ENCODE measurements at regions not wholly inside any gene's neighbourhood (a gene's known extent, or its start where the extent isn't known, plus 50 kb on each side); places are given as distances from the start of the nearest gene placed in this dataset.

- no peak for DNase-seq (ENCODE audit: low spot score)
Observed at GRCh38 chr10:28075424-28075823, 76.5 kb upstream of the ODAD2 start.

GRCh38 chr10:28072573-28072972, 73.7 kb upstream of the ODAD2 start:
- no peak for TF ChIP-seq CTCF (IDR thresholded peaks at IDR 0.05; ENCODE audit: extremely low read depth, missing control alignments)
- no peak for DNase-seq (ENCODE audit: low spot score)

More at GRCh38 chr10:28075424-28075823, 76.5 kb upstream of the ODAD2 start:
- no peak for TF ChIP-seq CTCF (IDR thresholded peaks at IDR 0.05; ENCODE audit: extremely low read depth, missing control alignments)

GRCh38 chr10:28060031-28060607, 61.2 kb upstream of the ODAD2 start:
- no peak for DNase-seq (ENCODE audit: low spot score)
- TF ChIP-seq CTCF (IDR thresholded peaks at IDR 0.05; ENCODE audit: extremely low read depth, missing control alignments): no peak

GRCh38 chr10:28058746-28059145, 59.9 kb upstream of the ODAD2 start:
- no peak for TF ChIP-seq CTCF (IDR thresholded peaks at IDR 0.05; ENCODE audit: extremely low read depth, missing control alignments)
- no peak for DNase-seq (ENCODE audit: low spot score)

GRCh38 chr10:28054228-28054860, 55.5 kb upstream of the ODAD2 start:
- no peak for DNase-seq (ENCODE audit: low spot score)
- TF ChIP-seq CTCF (IDR thresholded peaks at IDR 0.05; ENCODE audit: extremely low read depth, missing control alignments): no peak

- no peak for DNase-seq (ENCODE audit: low spot score)
- TF ChIP-seq CTCF (IDR thresholded peaks at IDR 0.05; ENCODE audit: extremely low read depth, missing control alignments): no peak
Observed at GRCh38 chr10:28049286-28049685, 50.4 kb upstream of the ODAD2 start.

Measured in GM20000 (cell line).